KOPT-K1 (cell line): ENCODE measurements at regions not wholly inside any gene's neighbourhood (a gene's known extent, or its start where the extent isn't known, plus 50 kb on each side); places are given as distances from the start of the nearest gene placed in this dataset.
"Not testable (repeated sequence)": the region's sequence is repeated elsewhere in the genome, so short reads cannot be mapped to it uniquely, and the experiment has no call there.

Experiments
- H3K27ac ChIP-seq: fragments of 200-600 bp; sonication (generic); 2 replicates; pipeline ENCODE4 v1.5.1; 2016; ENCODE audit warnings: antibody characterized with exemption, mild to moderate bottlenecking, low read depth, low read length; ENCODE audit not compliant: poor library complexity, severe bottlenecking
- H3K36me3 ChIP-seq: fragments of 200-600 bp; sonication (generic); 2 replicates; pipeline ENCODE4 v1.5.1; 2017; ENCODE audit warnings: antibody characterized with exemption, mild to moderate bottlenecking, low read length, moderate library complexity; ENCODE audit not compliant: insufficient read depth
- H3K9me3 ChIP-seq: fragments of 200-600 bp; sonication (generic); 2 replicates; pipeline ENCODE4 v1.5.1; 2017; ENCODE audit warnings: antibody characterized with exemption, low read length, mild to moderate bottlenecking; ENCODE audit not compliant: insufficient read depth, poor library complexity, severe bottlenecking

DNA sequence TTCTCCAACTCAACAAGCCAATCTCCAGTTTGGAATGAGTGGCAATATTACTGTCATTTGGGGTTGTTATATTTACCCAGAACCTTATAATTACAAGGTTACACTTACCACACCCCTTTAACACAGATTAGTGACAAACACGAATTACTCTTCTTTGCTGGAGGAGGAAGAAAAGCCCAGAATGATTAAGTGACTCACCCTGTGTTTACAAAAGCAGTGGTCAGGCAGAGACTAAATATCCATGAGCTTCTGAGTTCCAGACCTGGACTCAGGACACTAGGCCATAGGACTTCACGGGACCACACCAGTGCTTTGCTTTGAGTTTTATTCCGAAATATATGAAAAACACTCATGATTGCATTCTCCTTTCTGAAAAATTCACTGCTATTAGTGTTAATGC lies 370.8 kb downstream of the TLE1 start:
- H3K9me3 ChIP-seq, result peaks cover 7% of the 10 kb centered on the region
- no peaks in the 10 kb centered on the region for H3K36me3 ChIP-seq
- no peak overlapping the region for H3K27ac ChIP-seq

DNA sequence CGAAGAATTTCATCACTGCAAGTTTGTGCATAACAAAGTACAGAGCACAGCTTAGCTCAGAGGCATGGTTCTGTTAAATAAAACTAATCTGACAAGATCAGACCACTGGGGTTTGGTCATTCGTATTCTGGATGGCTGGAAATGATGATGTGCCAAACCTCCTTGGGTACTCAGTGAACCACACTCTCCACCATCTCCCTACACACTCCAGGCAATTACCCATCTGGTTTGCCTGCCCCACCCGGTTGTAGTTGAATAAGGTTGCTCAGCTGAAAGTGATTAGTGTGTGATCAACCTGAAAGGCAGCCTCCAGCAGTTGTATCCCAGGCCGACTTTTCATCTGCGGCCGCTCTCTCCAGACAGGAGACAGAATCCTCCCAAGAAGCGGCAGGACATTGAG lies 371.4 kb downstream of the TLE1 start:
- H3K27ac ChIP-seq, result no peak overlapping the region
- H3K36me3 ChIP-seq, result no peaks in the 10 kb centered on the region
- peaks cover 7% of the 10 kb centered on the region for H3K9me3 ChIP-seq

DNA sequence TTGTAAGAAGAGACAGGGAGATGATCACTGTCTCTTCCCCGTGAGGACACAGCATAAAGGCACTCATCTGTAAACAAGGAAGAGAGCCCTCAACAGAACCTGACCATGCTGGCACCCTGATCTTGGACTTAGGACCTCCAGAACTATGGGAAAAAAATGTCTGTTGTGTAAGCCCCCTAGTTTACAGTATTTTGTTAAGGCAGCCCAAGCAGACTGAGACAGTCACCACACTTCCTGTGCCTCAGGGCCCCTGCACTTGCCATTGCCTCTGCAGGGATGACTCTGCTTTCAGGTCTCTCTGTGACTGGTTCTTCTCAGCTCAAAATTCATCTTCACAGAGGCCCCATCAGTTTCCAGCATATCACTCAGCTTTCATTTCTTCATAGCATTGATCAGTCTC lies 372.1 kb downstream of the TLE1 start:
- no peaks in the 10 kb centered on the region for H3K36me3 ChIP-seq
- no peak overlapping the region for H3K27ac ChIP-seq
- H3K9me3 ChIP-seq, result peaks cover 7% of the 10 kb centered on the region

GRCh38 chr9:81314490-81314889 lies 374.9 kb downstream of the TLE1 start:
- H3K27ac ChIP-seq, result no peak overlapping the region
- no peaks in the 10 kb centered on the region for H3K36me3 ChIP-seq
- peaks cover 7% of the 10 kb centered on the region for H3K9me3 ChIP-seq

DNA sequence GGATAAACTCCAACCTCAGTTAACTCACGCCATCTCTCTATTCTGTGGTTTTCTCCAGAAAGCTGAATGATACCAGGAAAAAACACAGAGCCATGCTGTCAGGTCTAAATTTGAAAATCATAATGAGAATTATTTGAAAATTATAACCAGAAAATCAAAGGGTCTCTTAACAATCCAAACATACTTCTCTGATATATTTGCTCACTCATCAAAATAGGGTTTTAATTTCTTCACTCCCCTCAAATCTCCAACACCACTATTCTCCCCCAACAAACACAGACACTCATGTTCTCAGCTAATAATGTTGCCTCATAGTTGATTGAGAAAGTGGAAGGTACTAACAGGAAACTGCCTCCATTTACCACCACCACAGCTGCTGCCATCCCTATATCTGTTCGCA lies 375.5 kb downstream of the TLE1 start:
- no peak overlapping the region for H3K27ac ChIP-seq
- no peaks in the 10 kb centered on the region for H3K36me3 ChIP-seq
- H3K9me3 ChIP-seq, result peaks cover 7% of the 10 kb centered on the region

GRCh38 chr9:81312346-81312745 lies 377.0 kb downstream of the TLE1 start:
- H3K27ac ChIP-seq, result no peak overlapping the region
- no peaks in the 10 kb centered on the region for H3K36me3 ChIP-seq
- peaks cover 7% of the 10 kb centered on the region for H3K9me3 ChIP-seq

GRCh38 chr9:81308404-81308803 lies 380.9 kb downstream of the TLE1 start:
- no peak overlapping the region for H3K27ac ChIP-seq
- no peaks in the 10 kb centered on the region for H3K9me3 ChIP-seq
- H3K36me3 ChIP-seq, result no peaks in the 10 kb centered on the region

- not testable (repeated sequence) for H3K27ac ChIP-seq, H3K9me3 ChIP-seq, H3K36me3 ChIP-seq
These were observed 381.6 kb downstream of the TLE1 start for GRCh38 chr9:81307791-81308190.

GRCh38 chr9:81305561-81306182 lies 383.7 kb downstream of the TLE1 start:
- no peak overlapping the region for H3K27ac ChIP-seq
- no peaks in the 10 kb centered on the region for H3K9me3 ChIP-seq
- H3K36me3 ChIP-seq, result no peaks in the 10 kb centered on the region

DNA sequence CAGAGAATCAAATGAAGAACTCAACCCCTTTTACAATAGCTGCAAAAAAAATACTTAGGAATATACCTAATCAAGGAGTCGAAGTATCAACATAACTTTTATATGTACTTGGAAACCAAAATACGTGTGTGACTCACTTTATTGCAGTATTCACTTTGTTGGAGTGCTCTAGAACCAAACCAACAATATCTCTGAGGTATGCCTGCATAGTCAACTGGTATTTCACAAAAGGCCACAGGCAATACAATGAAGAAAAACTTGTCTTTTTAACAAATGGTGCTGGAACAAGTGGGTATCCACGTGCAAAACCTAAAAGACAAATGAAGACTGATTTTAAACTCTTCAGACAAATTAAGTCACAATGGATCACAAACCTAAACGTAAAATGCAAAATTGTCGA lies 385.7 kb downstream of the TLE1 start:
- H3K9me3 ChIP-seq, result no peaks in the 10 kb centered on the region

GRCh38 chr9:81293651-81294050 lies 395.7 kb downstream of the TLE1 start:
- H3K36me3 ChIP-seq, result no peaks in the 10 kb centered on the region
- H3K9me3 ChIP-seq, result no peaks in the 10 kb centered on the region
- no peak overlapping the region for H3K27ac ChIP-seq

More for the DNA sequence above, 385.7 kb downstream of the TLE1 start:
- Histone ChIP-seq H3K36me3 (no peaks in the 10 kb centered on the region), H3K27ac (no peak overlapping the region)

DNA sequence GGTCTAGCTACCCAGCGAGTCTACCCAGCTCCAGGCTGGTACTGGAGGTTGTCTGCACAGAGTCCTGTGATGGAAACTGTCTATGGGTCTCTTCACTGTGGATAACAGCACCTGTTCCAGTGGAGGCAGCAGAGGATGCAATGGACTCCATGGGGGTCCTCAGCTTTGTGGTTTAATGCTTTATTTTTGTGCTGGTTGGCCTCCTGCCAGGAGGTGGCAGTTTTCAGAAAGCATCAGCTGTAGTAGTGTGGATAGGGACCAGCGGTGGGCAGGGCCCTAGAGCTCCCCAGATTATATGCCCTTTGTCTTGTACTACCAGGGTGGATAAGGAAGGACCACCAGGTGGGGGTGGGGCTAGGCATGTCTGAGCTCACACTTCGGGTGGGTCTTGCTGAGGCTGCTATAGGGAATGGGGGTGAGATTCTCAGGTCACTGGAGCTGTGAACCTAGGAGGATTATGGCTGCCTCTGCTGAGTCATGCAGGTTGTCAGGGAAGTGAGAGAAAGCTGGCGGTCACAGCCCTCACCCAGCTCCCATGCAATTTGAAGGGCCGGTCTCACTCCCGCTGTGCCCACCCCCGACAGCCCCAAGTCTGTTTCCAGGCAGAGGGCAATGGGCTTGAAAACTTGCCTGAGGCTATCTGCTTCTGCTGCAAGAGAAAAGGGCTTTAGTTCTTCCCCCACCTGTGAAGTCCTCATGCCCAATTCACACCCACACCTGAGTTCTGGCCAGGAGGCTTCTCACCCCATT lies 397.1 kb downstream of the TLE1 start:
- Histone ChIP-seq H3K27ac (no peak overlapping the region), H3K36me3 (no peaks in the 10 kb centered on the region), H3K9me3 (no peaks in the 10 kb centered on the region)

DNA sequence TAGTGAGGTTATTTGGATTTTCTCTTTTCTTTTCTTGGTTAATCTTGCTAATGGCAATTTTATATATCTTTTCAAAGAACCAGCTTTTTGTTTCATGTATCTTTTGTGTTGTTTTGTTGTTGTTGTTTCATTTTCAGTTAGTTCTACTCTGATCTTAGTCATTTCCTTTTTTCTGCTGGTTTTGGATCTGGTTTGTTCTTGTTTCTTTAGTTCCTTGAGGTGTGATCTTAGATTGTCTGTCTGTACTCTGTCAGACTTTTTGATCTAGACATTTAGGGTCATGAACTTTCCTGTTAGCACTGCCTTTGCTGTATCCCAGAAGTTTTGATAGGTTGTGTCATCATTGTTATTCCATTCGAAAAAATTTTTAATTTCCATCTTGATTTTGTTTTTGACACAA lies 399.7 kb downstream of the TLE1 start:
- Histone ChIP-seq H3K27ac (no peak overlapping the region), H3K36me3 (no peaks in the 10 kb centered on the region), H3K9me3 (no peaks in the 10 kb centered on the region)

DNA sequence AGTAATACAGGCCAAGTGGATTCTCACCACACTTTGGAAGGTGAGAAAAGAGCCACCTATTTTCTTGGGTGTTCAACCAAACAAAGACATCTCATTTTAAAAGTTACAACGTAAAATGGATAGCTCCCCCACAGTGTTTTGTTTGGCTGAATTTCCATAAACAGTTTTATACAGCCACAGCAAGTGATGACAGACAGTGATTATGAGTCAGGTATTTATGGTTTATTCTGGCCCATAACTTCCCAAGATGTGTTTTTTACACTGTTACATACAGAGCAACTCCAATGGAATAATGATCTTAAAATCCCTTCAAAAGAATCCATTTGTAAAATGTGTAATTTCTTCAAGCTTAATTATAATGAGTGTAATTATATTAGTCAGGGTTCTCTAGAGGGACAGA lies 421.3 kb downstream of the TLE1 start:
- Histone ChIP-seq H3K9me3 (no peaks in the 10 kb centered on the region), H3K27ac (no peak overlapping the region), H3K36me3 (no peaks in the 10 kb centered on the region)

GRCh38 chr9:81266674-81267073 lies 422.7 kb downstream of the TLE1 start:
- no peak overlapping the region for H3K27ac ChIP-seq
- no peaks in the 10 kb centered on the region for H3K9me3 ChIP-seq
- H3K36me3 ChIP-seq, result no peaks in the 10 kb centered on the region

DNA sequence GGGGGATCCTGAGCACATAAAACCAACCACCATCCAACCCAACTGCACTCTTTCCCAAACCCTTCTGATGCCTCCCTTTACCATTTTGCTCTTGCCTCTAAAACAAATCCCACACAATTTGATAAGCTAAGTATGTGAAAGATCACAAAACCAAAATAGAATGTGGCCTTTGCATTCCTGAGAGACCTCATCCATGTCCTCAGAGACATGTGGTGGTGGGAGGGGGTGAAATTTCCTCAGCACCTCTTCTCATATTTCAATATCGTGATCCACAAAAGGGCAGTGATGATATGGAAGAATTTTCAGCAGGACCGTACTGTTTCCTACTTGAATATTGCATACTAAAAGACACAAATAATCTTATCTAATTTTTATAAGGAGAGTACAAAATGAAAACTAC lies 423.3 kb downstream of the TLE1 start:
- no peaks in the 10 kb centered on the region for H3K9me3 ChIP-seq
- H3K36me3 ChIP-seq, result no peaks in the 10 kb centered on the region
- no peak overlapping the region for H3K27ac ChIP-seq
